ENCODE measurements at regions not wholly inside any gene's neighbourhood (a gene's known extent, or its start where the extent isn't known, plus 50 kb on each side); places are given as distances from the start of the nearest gene placed in this dataset.
A peak's percentile ranks its signal among the peaks of the same experiment; 100 is the strongest.

GRCh38 chr5:93193431-93194347, 387.3 kb downstream of the NR2F1-AS1 start:
- POLR2A ChIA-PET = no interaction called here
- RAD21 ChIA-PET (ENCODE audit: unreplicated experiment) = no interaction called here
- ATAC-seq (no peak), DNase-seq (ENCODE audit: low read depth, low spot score) (no peak), FAIRE-seq (no peak)
- no peaks in the 10 kb centered on the region for H3K4me1 ChIP-seq (ENCODE audit: control insufficient read depth, insufficient read depth, low read length)
- no peak overlapping the region for H3K27ac ChIP-seq (ENCODE audit: control insufficient read depth, insufficient read depth)
- no peaks in the 10 kb centered on the region for H3K36me3 ChIP-seq (ENCODE audit: control insufficient read depth in 2 of 2, insufficient read depth in 2 of 2, low read length in 1 of 2)
- no peaks in the 10 kb centered on the region for H3K9me3 ChIP-seq (replicated peaks; ENCODE audit: control insufficient read depth, insufficient read depth, low read length)
- H3K9ac ChIP-seq (ENCODE audit: control insufficient read depth, insufficient read depth, low read length) = no peak overlapping the region
- no TSS peak for BruUV-seq (replicated peaks)
- in situ Hi-C loops (cut with MboI) = no loop called here
- CTCF ChIA-PET = no interaction called here
- TF ChIP-seq CBX5 (IDR thresholded peaks at IDR 0.05; ENCODE audit: low read depth) (no peak), BHLHE40 (IDR thresholded peaks at IDR 0.05; ENCODE audit: borderline replicate concordance in 1 of 2, low read depth in 2 of 2, low read length in 1 of 2) (peak; percentile 19 to 45; a peak in 1 of 4 replicates)
- H2AFZ ChIP-seq (ENCODE audit: control insufficient read depth, low read depth, low read length) = no peak overlapping the region
- intact Hi-C loops (cut with micrococcal nuclease; ENCODE audit: unreplicated experiment) = no loop called here
- H4K20me1 ChIP-seq (ENCODE audit: control insufficient read depth, insufficient read depth) = no peaks in the 10 kb centered on the region
- SMC1A ChIA-PET (ENCODE audit: uncharacterized antibody, unreplicated experiment) = interaction anchor here (1.7 kb wide), 1 partner anchor 20 kb away, joined by 3 read pairs; no protein-coding TSS in a partner anchor
- H3K4me2 ChIP-seq (ENCODE audit: control insufficient read depth, insufficient read depth) = no peak overlapping the region
- 8% methylated on average over 7 of the region's 7 CpGs for WGBS (ENCODE audit: insufficient coverage, insufficient replicate concordance, low lambda C conversion rate, missing lambda C conversion rate)
- H3K4me3 ChIP-seq = no peak overlapping the region
- no peaks in the 10 kb centered on the region for H3K27me3 ChIP-seq (replicated peaks in 1 of 2; ENCODE audit: control insufficient read depth in 2 of 2, insufficient read depth in 2 of 2, low read length in 1 of 2)
- no peaks in the 10 kb centered on the region for H3K79me2 ChIP-seq (ENCODE audit: control insufficient read depth, insufficient read depth, low read length)

- ChIA-PET RAD21 (ENCODE audit: unreplicated experiment) (no interaction called here), POLR2A (no interaction called here), SMC1A (ENCODE audit: uncharacterized antibody, unreplicated experiment) (interaction anchor here (1.7 kb wide), 1 partner anchor 19 kb away, joined by 3 read pairs; no protein-coding TSS in a partner anchor), CTCF (no interaction called here)
- no peak overlapping the region for H2AFZ ChIP-seq (ENCODE audit: control insufficient read depth, low read depth, low read length)
- H3K79me2 ChIP-seq (ENCODE audit: control insufficient read depth, insufficient read depth, low read length) = no peaks in the 10 kb centered on the region
- no peak for DNase-seq (ENCODE audit: low read depth, low spot score)
- no peak overlapping the region for H3K9ac ChIP-seq (ENCODE audit: control insufficient read depth, insufficient read depth, low read length)
- H3K4me3 ChIP-seq = no peak overlapping the region
- in situ Hi-C loops (cut with MboI) (no loop called here), intact Hi-C loops (cut with micrococcal nuclease; ENCODE audit: unreplicated experiment) (no loop called here)
- H3K36me3 ChIP-seq (ENCODE audit: control insufficient read depth in 2 of 2, insufficient read depth in 2 of 2, low read length in 1 of 2) = no peaks in the 10 kb centered on the region
- H3K27ac ChIP-seq (ENCODE audit: control insufficient read depth, insufficient read depth) = no peak overlapping the region
- H3K27me3 ChIP-seq (replicated peaks in 1 of 2; ENCODE audit: control insufficient read depth in 2 of 2, insufficient read depth in 2 of 2, low read length in 1 of 2) = no peaks in the 10 kb centered on the region
- no peak for ATAC-seq
- no peaks in the 10 kb centered on the region for H3K9me3 ChIP-seq (replicated peaks; ENCODE audit: control insufficient read depth, insufficient read depth, low read length)
- FAIRE-seq = no peak
- WGBS (ENCODE audit: insufficient coverage, insufficient replicate concordance, low lambda C conversion rate, missing lambda C conversion rate) = 0% methylated on average over 2 of the region's 2 CpGs
- no peaks in the 10 kb centered on the region for H3K4me1 ChIP-seq (ENCODE audit: control insufficient read depth, insufficient read depth, low read length)
- BruUV-seq (replicated peaks) = no TSS peak
- no peak overlapping the region for H3K4me2 ChIP-seq (ENCODE audit: control insufficient read depth, insufficient read depth)
- H4K20me1 ChIP-seq (ENCODE audit: control insufficient read depth, insufficient read depth) = no peaks in the 10 kb centered on the region
- TF ChIP-seq CBX5 (IDR thresholded peaks at IDR 0.05; ENCODE audit: low read depth) (no peak), TCF3 (IDR thresholded peaks at IDR 0.05; ENCODE audit: borderline replicate concordance, insufficient read depth, low read depth, low read length) (no peak), ATF2 (IDR thresholded peaks at IDR 0.05; ENCODE audit: low read length) (no peak), SUPT20H (IDR thresholded peaks at IDR 0.05; ENCODE audit: borderline replicate concordance, control insufficient read depth, low read depth, low read length) (no peak), SUZ12 (IDR thresholded peaks at IDR 0.05; ENCODE audit: unreplicated experiment) (no peak), PAX8 (IDR thresholded peaks at IDR 0.05) (no peak), KDM1A (IDR thresholded peaks at IDR 0.05; ENCODE audit: borderline replicate concordance) (no peak), ZNF207 (IDR thresholded peaks at IDR 0.05; ENCODE audit: borderline replicate concordance) (no peak), BMI1 (IDR thresholded peaks at IDR 0.05; ENCODE audit: borderline replicate concordance) (no peak), RB1 (IDR thresholded peaks at IDR 0.05; ENCODE audit: borderline replicate concordance) (no peak), HDAC2 (IDR thresholded peaks at IDR 0.05) (no peak), CEBPB (IDR thresholded peaks at IDR 0.05; ENCODE audit: borderline replicate concordance in 1 of 2, low read depth in 2 of 2, low read length in 2 of 2) (no peak), MTA3 (IDR thresholded peaks at IDR 0.05; ENCODE audit: borderline replicate concordance, low read length) (no peak), STAT3 (IDR thresholded peaks at IDR 0.05; ENCODE audit: low read depth, low read length) (no peak)
These were observed 388.3 kb downstream of the NR2F1-AS1 start for GRCh38 chr5:93192683-93193082.

Measured in GM12878 (cell line).